ENCODE measurements at regions not wholly inside any gene's neighbourhood (a gene's known extent, or its start where the extent isn't known, plus 50 kb on each side); places are given as distances from the start of the nearest gene placed in this dataset.
"Not testable (repeated sequence)": the region's sequence is repeated elsewhere in the genome, so short reads cannot be mapped to it uniquely, and the experiment has no call there.

DNA sequence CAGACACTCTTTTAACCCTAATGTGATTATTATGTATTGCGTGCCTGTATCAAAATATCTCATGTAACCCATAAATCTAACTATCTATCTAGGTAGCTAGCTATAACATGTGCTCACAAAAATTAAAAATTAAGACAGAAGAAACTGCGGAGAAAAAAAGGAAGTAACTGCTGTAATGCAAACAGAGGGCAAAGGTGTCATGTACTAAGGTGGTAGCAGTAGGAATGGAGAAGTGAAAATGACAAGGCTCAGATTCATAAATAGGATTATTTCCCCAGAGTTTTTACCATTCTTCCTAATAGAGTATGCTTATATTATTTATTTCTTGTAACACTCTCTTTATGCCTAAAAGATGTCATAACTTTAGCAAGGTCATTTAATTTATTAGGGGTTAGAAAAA is 1527.5 kb upstream of the C9orf72 start:
- DNase-seq (no peak), ATAC-seq (no peak)
- Histone ChIP-seq H3K4me3 (no peak overlapping the region), H3K27ac (no peak overlapping the region), H3K4me1 (no peaks in the 10 kb centered on the region), H3K27me3 (no peaks in the 10 kb centered on the region), H3K9me3 (no peaks in the 10 kb centered on the region), H3K36me3 (no peaks in the 10 kb centered on the region)
- intact Hi-C loops (cut with DNase I), result no loop called here
- TF ChIP-seq, protein P1, sequence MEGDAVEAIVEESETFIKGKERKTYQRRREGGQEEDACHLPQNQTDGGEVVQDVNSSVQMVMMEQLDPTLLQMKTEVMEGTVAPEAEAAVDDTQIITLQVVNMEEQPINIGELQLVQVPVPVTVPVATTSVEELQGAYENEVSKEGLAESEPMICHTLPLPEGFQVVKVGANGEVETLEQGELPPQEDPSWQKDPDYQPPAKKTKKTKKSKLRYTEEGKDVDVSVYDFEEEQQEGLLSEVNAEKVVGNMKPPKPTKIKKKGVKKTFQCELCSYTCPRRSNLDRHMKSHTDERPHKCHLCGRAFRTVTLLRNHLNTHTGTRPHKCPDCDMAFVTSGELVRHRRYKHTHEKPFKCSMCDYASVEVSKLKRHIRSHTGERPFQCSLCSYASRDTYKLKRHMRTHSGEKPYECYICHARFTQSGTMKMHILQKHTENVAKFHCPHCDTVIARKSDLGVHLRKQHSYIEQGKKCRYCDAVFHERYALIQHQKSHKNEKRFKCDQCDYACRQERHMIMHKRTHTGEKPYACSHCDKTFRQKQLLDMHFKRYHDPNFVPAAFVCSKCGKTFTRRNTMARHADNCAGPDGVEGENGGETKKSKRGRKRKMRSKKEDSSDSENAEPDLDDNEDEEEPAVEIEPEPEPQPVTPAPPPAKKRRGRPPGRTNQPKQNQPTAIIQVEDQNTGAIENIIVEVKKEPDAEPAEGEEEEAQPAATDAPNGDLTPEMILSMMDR (IDR thresholded peaks at IDR 0.05), result no peak

DNA sequence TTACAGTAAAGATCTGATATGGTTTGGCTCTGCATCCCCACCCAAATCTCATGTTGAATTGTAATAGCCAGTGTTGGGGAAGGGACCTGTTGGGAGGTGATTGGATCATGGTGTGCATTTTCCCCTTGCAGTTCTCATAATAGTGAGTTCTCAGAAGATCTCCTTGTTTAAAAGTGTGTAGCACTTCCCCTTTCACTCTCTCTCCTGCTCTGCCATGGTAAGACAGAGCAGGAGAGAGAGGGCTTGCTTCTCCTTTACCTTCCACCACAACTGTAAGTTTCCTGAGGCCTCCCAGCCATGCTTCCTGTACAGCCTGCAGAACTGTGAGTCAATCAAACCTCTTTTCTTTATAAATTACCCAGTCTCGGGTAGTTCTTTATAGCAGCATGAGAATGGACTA is 1530.9 kb upstream of the C9orf72 start:
- intact Hi-C loops (cut with DNase I); H3K27me3 ChIP-seq; H3K4me3 ChIP-seq; H3K9me3 ChIP-seq; DNase-seq; H3K27ac ChIP-seq; H3K36me3 ChIP-seq; ATAC-seq; H3K4me1 ChIP-seq: not testable (repeated sequence)

DNA sequence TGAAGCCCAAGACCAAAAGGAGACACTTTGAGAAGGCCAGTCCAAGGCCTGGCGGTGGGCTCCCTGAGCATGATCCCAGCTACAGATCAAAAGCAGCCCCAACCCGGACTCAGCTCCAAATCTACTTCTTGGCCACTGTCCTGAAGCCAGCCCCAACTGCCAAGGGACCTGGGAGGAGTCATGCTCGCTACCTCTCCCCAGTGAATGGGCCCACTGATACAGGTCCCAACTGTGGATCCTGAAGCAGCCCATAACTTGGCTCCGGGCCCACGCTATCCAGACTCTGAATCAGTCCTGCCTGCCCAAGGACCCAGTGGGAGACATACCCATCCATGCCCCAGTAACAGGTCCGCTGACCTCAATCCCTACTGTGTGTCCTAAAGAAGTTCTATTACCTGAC is 1545.3 kb upstream of the C9orf72 start:
- H3K36me3 ChIP-seq, result no peaks in the 10 kb centered on the region
- intact Hi-C loops (cut with DNase I), result no loop called here
- peak; percentile 24 for ATAC-seq

DNA sequence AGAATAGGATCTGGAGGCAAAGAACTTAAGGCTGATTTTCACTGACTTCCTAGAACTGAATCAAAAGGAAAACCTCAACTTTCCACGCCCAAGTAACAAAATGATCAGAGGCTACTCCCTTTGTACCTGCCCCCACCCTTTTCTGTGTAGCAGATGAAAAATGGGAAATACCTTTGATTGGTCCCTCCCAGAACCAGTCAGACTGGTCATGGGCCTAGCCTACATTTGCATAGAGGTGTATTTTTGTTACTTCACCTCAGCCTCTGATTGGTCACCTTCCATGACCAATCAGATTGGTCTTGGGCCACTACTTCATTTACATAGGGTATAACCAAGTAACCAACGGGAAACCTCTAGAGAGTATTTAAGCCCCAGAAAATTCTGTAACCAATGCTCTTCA is 1553.5 kb upstream of the C9orf72 start:
- TF ChIP-seq, protein P1 (IDR thresholded peaks at IDR 0.05), result no peak
- Histone ChIP-seq H3K4me3 (no peak overlapping the region), H3K36me3 (no peaks in the 10 kb centered on the region), H3K4me1 (no peaks in the 10 kb centered on the region), H3K27ac (no peak overlapping the region), H3K27me3 (no peaks in the 10 kb centered on the region), H3K9me3 (no peaks in the 10 kb centered on the region)
- DNase-seq, result no peak
- intact Hi-C loops (cut with DNase I), result no loop called here
- ATAC-seq, result no peak

More for the DNA sequence above, 1545.3 kb upstream of the C9orf72 start:
- Histone ChIP-seq H3K4me3 (no peak overlapping the region), H3K4me1 (no peaks in the 10 kb centered on the region), H3K27ac (no peak overlapping the region), H3K27me3 (no peaks in the 10 kb centered on the region), H3K9me3 (no peaks in the 10 kb centered on the region)
- DNase-seq, result no peak
- TF ChIP-seq, protein P1 (IDR thresholded peaks at IDR 0.05), result no peak

DNA sequence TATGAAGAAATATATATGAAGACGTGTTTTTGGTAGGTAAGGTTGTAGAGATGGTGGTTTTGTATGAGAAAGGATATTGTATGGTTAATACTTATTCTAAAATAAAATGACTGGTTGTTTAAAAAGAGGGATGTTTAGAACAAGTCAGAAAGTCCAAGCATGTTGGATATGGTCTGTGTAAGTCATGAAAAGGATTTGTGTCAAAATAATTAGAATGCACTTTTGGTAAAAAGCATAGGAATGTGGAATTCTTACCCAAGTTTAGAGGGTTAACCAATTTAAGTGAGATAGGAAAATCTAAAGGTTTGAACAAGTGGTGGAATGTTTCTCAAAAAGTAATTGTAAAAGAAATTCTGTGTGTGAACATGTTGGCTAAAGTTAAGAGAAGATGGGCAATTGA is 1556.5 kb upstream of the C9orf72 start:
- DNase-seq (no peak), ATAC-seq (no peak)
- no peaks in the 10 kb centered on the region for H3K36me3 ChIP-seq
- H3K4me3 ChIP-seq, result no peak overlapping the region
- H3K4me1 ChIP-seq, result no peaks in the 10 kb centered on the region
- no peaks in the 10 kb centered on the region for H3K9me3 ChIP-seq
- H3K27ac ChIP-seq, result no peak overlapping the region
- TF ChIP-seq, protein P1 (IDR thresholded peaks at IDR 0.05), result no peak
- intact Hi-C loops (cut with DNase I), result no loop called here
- no peaks in the 10 kb centered on the region for H3K27me3 ChIP-seq

DNA sequence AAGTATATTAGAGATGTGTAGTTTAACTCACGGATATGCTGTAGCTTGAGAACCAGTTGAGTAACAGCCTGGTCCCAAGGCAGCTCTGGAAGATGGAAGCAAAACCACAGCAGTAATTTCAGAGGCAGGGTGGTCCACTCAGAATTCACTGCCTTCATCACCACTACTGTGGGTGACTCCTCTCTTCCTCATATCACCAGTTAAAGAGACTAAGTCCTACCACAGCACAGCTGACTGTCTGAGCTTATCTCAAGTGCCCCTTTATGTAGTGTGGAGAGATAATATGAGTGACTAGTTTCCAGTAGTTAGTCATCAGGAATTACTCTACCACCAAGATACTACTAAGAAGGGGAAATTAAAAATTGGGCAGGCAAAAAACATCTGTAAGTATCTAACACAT is 1571.2 kb upstream of the C9orf72 start:
- intact Hi-C loops (cut with DNase I), result no loop called here
- Histone ChIP-seq H3K4me3 (no peak overlapping the region), H3K27me3 (no peaks in the 10 kb centered on the region), H3K27ac (no peak overlapping the region), H3K4me1 (no peaks in the 10 kb centered on the region), H3K36me3 (no peaks in the 10 kb centered on the region), H3K9me3 (peaks cover 7% of the 10 kb centered on the region)
- DNase-seq (no peak), ATAC-seq (no peak)
- TF ChIP-seq, protein P1 (IDR thresholded peaks at IDR 0.05), result no peak
